Muscle of leg (tissue), 3 donors: ENCODE measurements at regions not wholly inside any gene's neighbourhood (a gene's known extent, or its start where the extent isn't known, plus 50 kb on each side); places are given as distances from the start of the nearest gene placed in this dataset.
A peak's percentile ranks its signal among the peaks of the same experiment; 100 is the strongest.

Source experiments
- DNase-seq: peaks from one replicate; pipeline ENCODE4 v3.0.0; 2013
- H3K27ac ChIP-seq: one replicate; pipeline ENCODE4 v1.5.1; 2013; ENCODE audit warnings: mild to moderate bottlenecking, low read length, control low read depth
- H3K27me3 ChIP-seq: one replicate; pipeline ENCODE4 v1.6.1; 2013; ENCODE audit warnings: low read length; ENCODE audit not compliant: control insufficient read depth, insufficient read depth
- H3K36me3 ChIP-seq: one replicate; pipeline ENCODE4 v1.6.1; 2013; ENCODE audit warnings: low read length; ENCODE audit not compliant: control insufficient read depth, insufficient read depth
- H3K4me1 ChIP-seq: one replicate; pipeline ENCODE4 v1.6.1; 2013; ENCODE audit warnings: low read length; ENCODE audit not compliant: control insufficient read depth, insufficient read depth
- H3K4me3 ChIP-seq: one replicate; pipeline ENCODE4 v1.5.1; 2013; ENCODE audit warnings: low read length, control low read depth
- H3K9me3 ChIP-seq: replicated peaks from 2 replicates; pipeline ENCODE4 v1.6.1; 2013; ENCODE audit warnings: low read depth, low read length; ENCODE audit not compliant: control insufficient read depth
- WGBS: methylation state at CpG from one replicate; pipeline ENCODE4 v1.1.5; 2013; ENCODE audit warnings: missing lambda C conversion rate; ENCODE audit not compliant: insufficient coverage; 5-methylcytosine and 5-hydroxymethylcytosine counted together

- DNase-seq, result no peak
- Histone ChIP-seq H3K27ac (no peak overlapping the region), H3K36me3 (no peaks in the 10 kb centered on the region), H3K27me3 (no peaks in the 10 kb centered on the region), H3K4me3 (no peak overlapping the region), H3K9me3 (no peaks in the 10 kb centered on the region), H3K4me1 (no peaks in the 10 kb centered on the region)
- WGBS, result 67% methylated on average over 1 of the region's 2 CpGs
These were observed 101.0 kb downstream of the MRPL39 start for GRCh38 chr21:25506261-25506660.

GRCh38 chr21:25503981-25504380 is 103.3 kb downstream of the MRPL39 start:
- Histone ChIP-seq H3K27me3 (no peaks in the 10 kb centered on the region), H3K27ac (no peak overlapping the region), H3K4me1 (no peaks in the 10 kb centered on the region), H3K36me3 (no peaks in the 10 kb centered on the region), H3K9me3 (no peaks in the 10 kb centered on the region), H3K4me3 (no peak overlapping the region)
- no peak for DNase-seq
- WGBS, result no CpG with 5 or more reads among the region's 1 CpG

- Histone ChIP-seq H3K27ac (no peak overlapping the region), H3K4me3 (no peak overlapping the region), H3K36me3 (no peaks in the 10 kb centered on the region), H3K27me3 (no peaks in the 10 kb centered on the region), H3K9me3 (no peaks in the 10 kb centered on the region), H3K4me1 (no peaks in the 10 kb centered on the region)
- no CpG with 5 or more reads among the region's 1 CpG for WGBS
- DNase-seq, result peak; percentile 32
These were observed 105.2 kb downstream of the MRPL39 start for GRCh38 chr21:25501996-25502665.

- Histone ChIP-seq H3K9me3 (no peaks in the 10 kb centered on the region), H3K36me3 (no peaks in the 10 kb centered on the region), H3K27ac (no peak overlapping the region), H3K27me3 (no peaks in the 10 kb centered on the region), H3K4me3 (no peak overlapping the region), H3K4me1 (no peaks in the 10 kb centered on the region)
- DNase-seq, result no peak
- no CpG with 5 or more reads among the region's 2 CpGs for WGBS
These were observed 105.8 kb downstream of the MRPL39 start for GRCh38 chr21:25501462-25501861.

- 20% methylated on average over 1 of the region's 2 CpGs for WGBS
- no peaks in the 10 kb centered on the region for H3K27me3 ChIP-seq
These were observed 106.7 kb downstream of the MRPL39 start for GRCh38 chr21:25500598-25500997.

GRCh38 chr21:25496825-25497482 is 110.3 kb downstream of the MRPL39 start:
- WGBS, result no CpG with 5 or more reads among the region's 2 CpGs

More at GRCh38 chr21:25500598-25500997, 106.7 kb downstream of the MRPL39 start:
- Histone ChIP-seq H3K4me3 (no peak overlapping the region), H3K27ac (no peak overlapping the region), H3K36me3 (no peaks in the 10 kb centered on the region), H3K9me3 (no peaks in the 10 kb centered on the region), H3K4me1 (no peaks in the 10 kb centered on the region)
- no peak for DNase-seq

GRCh38 chr21:25494804-25495203 is 112.5 kb downstream of the MRPL39 start:
- Histone ChIP-seq H3K36me3 (no peaks in the 10 kb centered on the region), H3K4me1 (no peaks in the 10 kb centered on the region), H3K4me3 (no peak overlapping the region), H3K9me3 (peaks cover 2% of the 10 kb centered on the region), H3K27me3 (no peaks in the 10 kb centered on the region), H3K27ac (no peak overlapping the region)
- no peak for DNase-seq
- no CpG with 5 or more reads among the region's 1 CpG for WGBS

More at GRCh38 chr21:25496825-25497482, 110.3 kb downstream of the MRPL39 start:
- Histone ChIP-seq H3K27ac (no peak overlapping the region), H3K27me3 (no peaks in the 10 kb centered on the region), H3K36me3 (no peaks in the 10 kb centered on the region), H3K9me3 (peaks cover 2% of the 10 kb centered on the region), H3K4me3 (no peak overlapping the region), H3K4me1 (no peaks in the 10 kb centered on the region)
- DNase-seq, result no peak

- H3K9me3 ChIP-seq, result peaks cover 2% of the 10 kb centered on the region
- H3K4me3 ChIP-seq, result no peak overlapping the region
- WGBS, result no CpG with 5 or more reads among the region's 2 CpGs
- H3K27me3 ChIP-seq, result no peaks in the 10 kb centered on the region
- DNase-seq, result no peak
- H3K27ac ChIP-seq, result no peak overlapping the region
- H3K36me3 ChIP-seq, result no peaks in the 10 kb centered on the region
- no peaks in the 10 kb centered on the region for H3K4me1 ChIP-seq
These were observed 113.6 kb downstream of the MRPL39 start for GRCh38 chr21:25493722-25494121.

- H3K9me3 ChIP-seq, result peaks cover 2% of the 10 kb centered on the region
- no peak overlapping the region for H3K4me3 ChIP-seq
- no peaks in the 10 kb centered on the region for H3K27me3 ChIP-seq
- DNase-seq, result no peak
- H3K4me1 ChIP-seq, result no peaks in the 10 kb centered on the region
- H3K36me3 ChIP-seq, result no peaks in the 10 kb centered on the region
- WGBS, result 65% methylated on average over 2 of the region's 5 CpGs
- H3K27ac ChIP-seq, result no peak overlapping the region
These were observed 116.0 kb downstream of the MRPL39 start for GRCh38 chr21:25491267-25491666.

GRCh38 chr21:25490742-25491141 is 116.5 kb downstream of the MRPL39 start:
- Histone ChIP-seq H3K4me1 (no peaks in the 10 kb centered on the region), H3K4me3 (no peak overlapping the region), H3K27me3 (no peaks in the 10 kb centered on the region), H3K9me3 (peaks cover 2% of the 10 kb centered on the region), H3K36me3 (no peaks in the 10 kb centered on the region), H3K27ac (no peak overlapping the region)
- DNase-seq, result no peak
